K562 (cell line): ENCODE measurements at regions not wholly inside any gene's neighbourhood (a gene's known extent, or its start where the extent isn't known, plus 50 kb on each side); places are given as distances from the start of the nearest gene placed in this dataset.

Experiments used
- ATAC-seq: fragments of 200-7000 bp; cut with Tn5 transposase; 3 replicates; pipeline ENCODE4 v1.9.1; 2020; ENCODE audit warnings: moderate library complexity
- BruUV-seq: library from RNA; stranded (reverse); fragments of 400-500 nt; replicated peaks from 2 replicates; lab custom pipeline; 2021; lab: Mats Ljungman, UMichigan
- CTCF ChIA-PET: fragments of 300-600 bp; formaldehyde crosslinking; extraction: SDS; loops from one replicate; lab custom pipeline; 2021; ENCODE audit warnings: low intra/inter-chr PET ratio; lab: Yijun Ruan, JAX
- POLR2A ChIA-PET: fragments of 300-600, 350-650 bp; sonication (Branson Sonifier 250); formaldehyde crosslinking; extraction: SDS; loops from one replicate; lab custom pipeline; 2021; ENCODE audit warnings: antibody characterized with exemption, inconsistent platforms; lab: Yijun Ruan, JAX
- DNase-seq, 4 experiments: peaks; one replicate each; pipeline versions ENCODE4 v3.0.0 to v3.0.0-alpha.2; 2011 to 2018; ENCODE audit warnings: low spot score in 3 of 4, mixed read lengths in 3 of 4; ENCODE audit errors: extremely low read depth in 1 of 4
- FAIRE-seq: peaks from 2 replicates; lab custom pipeline; 2011; peaks lifted over from hg19 to GRCh38; lab: Jason Lieb, UNC
- H2AFZ ChIP-seq: 2 replicates; pipeline ENCODE4 v1.6.0; 2011; ENCODE audit warnings: low read depth, low read length, control low read depth, inconsistent platforms
- H3K27ac ChIP-seq: fragments of 200-600 bp; 3 replicates; pipeline ENCODE4 v1.8.0; 2011; ENCODE audit warnings: low read depth, mild to moderate bottlenecking, control low read depth, inconsistent platforms, low read length, moderate library complexity, mixed read lengths; ENCODE audit errors: extremely low read depth
- H3K27me3 ChIP-seq, 2 experiments: fragments of 300-600 bp in 1 of 2; 2 replicates in 1 of 2; 3 replicates in 1 of 2; pipeline versions ENCODE4 v1.6.0 to v1.8.0; 2011; ENCODE audit warnings: inconsistent platforms in 2 of 2, low read length in 2 of 2, mild to moderate bottlenecking in 1 of 2, mixed read lengths in 1 of 2, moderate library complexity in 1 of 2; ENCODE audit not compliant: control insufficient read depth in 2 of 2, insufficient read depth in 2 of 2
- H3K36me3 ChIP-seq: fragments of 300-600 bp; 3 replicates; pipeline ENCODE4 v1.8.0; 2011; ENCODE audit warnings: mild to moderate bottlenecking, low read length, inconsistent platforms; ENCODE audit not compliant: control insufficient read depth, insufficient read depth
- H3K4me1 ChIP-seq, 2 experiments: fragments of 200-600 bp in 1 of 2; replicated peaks in 1 of 2; 2 replicates in 1 of 2; 3 replicates in 1 of 2; pipeline versions ENCODE4 v1.5.1 to v1.8.0; 2011; ENCODE audit warnings: inconsistent platforms in 2 of 2, low read length in 2 of 2, mild to moderate bottlenecking in 1 of 2, mixed read lengths in 1 of 2, moderate library complexity in 1 of 2; ENCODE audit not compliant: control insufficient read depth in 2 of 2, insufficient read depth in 2 of 2
- H3K4me2 ChIP-seq: 2 replicates; pipeline ENCODE4 v1.6.1; 2011; ENCODE audit warnings: low read length, control low read depth, inconsistent platforms, mixed read lengths; ENCODE audit not compliant: insufficient read depth
- H3K4me3 ChIP-seq: fragments of 200-600 bp; sonication (generic), shearing (Covaris generic); 2 replicates; pipeline ENCODE4 v1.5.1; 2016; ENCODE audit warnings: control low read depth, inconsistent platforms
- H3K79me2 ChIP-seq: fragments of 200-600 bp; 3 replicates; pipeline ENCODE4 v1.8.0; 2011; ENCODE audit warnings: low read length, inconsistent platforms; ENCODE audit not compliant: control insufficient read depth, insufficient read depth
- H3K9ac ChIP-seq, 2 experiments: 2 replicates each; pipeline versions ENCODE4 v1.6.0 to v1.6.1; 2011; ENCODE audit warnings: low read depth in 2 of 2, low read length in 2 of 2, control low read depth in 1 of 2, inconsistent platforms in 1 of 2, mild to moderate bottlenecking in 1 of 2, mixed read lengths in 1 of 2; ENCODE audit not compliant: insufficient read depth in 1 of 2
- H3K9me1 ChIP-seq: one replicate; pipeline ENCODE4 v1.6.0; 2011; ENCODE audit warnings: inconsistent platforms, mild to moderate bottlenecking, low read length, moderate library complexity; ENCODE audit not compliant: control insufficient read depth, insufficient read depth
- H3K9me3 ChIP-seq: replicated peaks from 2 replicates; pipeline ENCODE4 v1.5.1; 2011; ENCODE audit warnings: low read depth, low read length, inconsistent platforms; ENCODE audit not compliant: control insufficient read depth, insufficient read depth
- H4K20me1 ChIP-seq: replicated peaks from 2 replicates; pipeline ENCODE4 v1.6.1; 2011; ENCODE audit warnings: low read length, inconsistent platforms, mixed read lengths; ENCODE audit not compliant: control insufficient read depth, insufficient read depth
- BCL6 ChIP-seq: fragments of 250-450 bp; sonication (Bioruptor Pico); IDR thresholded peaks from 2 replicates; pipeline ENCODE4 v1.4.0; 2020
- E2F4 ChIP-seq: sonication (generic); formaldehyde crosslinking; IDR thresholded peaks from 2 replicates; pipeline ENCODE4 v1.8.0; 2022; ENCODE audit warnings: mild to moderate bottlenecking, low read depth, missing genetic modification reagents
- HDAC2 ChIP-seq: fragments of 450-650 bp; IDR thresholded peaks from 2 replicates; pipeline ENCODE4 v1.6.1; 2016; ENCODE audit warnings: mild to moderate bottlenecking
- KDM4B ChIP-seq, 2 experiments: fragments of 450-650 bp in 1 of 2; sonication (generic) in 1 of 2; IDR thresholded peaks; 2 replicates each; pipeline ENCODE4 v1.6.1; 2016 to 2017; ENCODE audit warnings: borderline replicate concordance in 2 of 2, antibody characterized with exemption in 1 of 2, low read depth in 1 of 2, mild to moderate bottlenecking in 1 of 2
- PURB ChIP-seq: sonication (generic); formaldehyde crosslinking; IDR thresholded peaks from 2 replicates; pipeline ENCODE4 v1.9.0; 2021; ENCODE audit warnings: low read depth, mild to moderate bottlenecking, missing genetic modification reagents
- SNAPC5 ChIP-seq: fragments of 250-450 bp; sonication (Bioruptor Pico); IDR thresholded peaks from 2 replicates; pipeline ENCODE4 v1.8.0; 2021; ENCODE audit warnings: moderate library complexity, mild to moderate bottlenecking, inconsistent platforms
- TFE3 ChIP-seq: fragments of 450-650 bp; formaldehyde crosslinking; IDR thresholded peaks from 2 replicates; pipeline ENCODE4 v1.4.0; 2020; ENCODE audit warnings: mild to moderate bottlenecking, mixed read lengths
- ZBTB12 ChIP-seq: fragments of 250-450 bp; sonication (Bioruptor Pico); IDR thresholded peaks from 2 replicates; pipeline ENCODE4 v1.4.0; 2020
- ZNF224 ChIP-seq: sonication (generic); formaldehyde crosslinking; IDR thresholded peaks from 2 replicates; pipeline ENCODE4 v1.8.0; 2022; ENCODE audit warnings: mild to moderate bottlenecking, missing genetic modification reagents
- ZNF707 ChIP-seq: fragments of 250-450 bp; sonication (Bioruptor Pico); conservative IDR thresholded peaks from 2 replicates; pipeline ENCODE4 v1.8.0; 2022; ENCODE audit warnings: inconsistent platforms, mild to moderate bottlenecking, moderate library complexity
- ZNF766 ChIP-seq: fragments of 200-800 bp; sonication (Bioruptor generic); conservative IDR thresholded peaks from 2 replicates; pipeline ENCODE4 v1.6.1; 2016; ENCODE audit warnings: missing genetic modification characterization, missing compliant biosample characterization
- WGBS: fragments of 100-300 bp; shearing (Covaris generic); methylation state at CpG from one replicate; pipeline ENCODE4 v1.1.6; 2016; ENCODE audit warnings: low coverage, mixed read lengths; ENCODE audit not compliant: insufficient coverage; ENCODE audit errors: missing lambda C conversion rate; 5-methylcytosine and 5-hydroxymethylcytosine counted together
- in situ Hi-C: fragments of 300-500 bp; cut with MboI; formaldehyde crosslinking; loops from 4 replicates; pipeline ENCODE4 v1.15.0; 2018; ENCODE audit warnings: inconsistent platforms, mixed read lengths
- intact Hi-C: fragments of 100-400 bp; cut with micrococcal nuclease; formaldehyde crosslinking; loops from 2 replicates; pipeline ENCODE4 v1.14.2; 2022

GRCh38 chr17:72053449-72053848 is 67.4 kb upstream of the SOX9 start:
- intact Hi-C loops, result no loop called here
- H3K4me2 ChIP-seq, result no peak overlapping the region
- H2AFZ ChIP-seq, result no peak overlapping the region
- ATAC-seq, result no peak
- H3K4me1 ChIP-seq, result no peaks in the 10 kb centered on the region
- H4K20me1 ChIP-seq, result no peaks in the 10 kb centered on the region
- H3K79me2 ChIP-seq, result no peaks in the 10 kb centered on the region
- DNase-seq, result no peak
- no peak overlapping the region for H3K4me3 ChIP-seq
- FAIRE-seq, result no peak
- no peak for TF ChIP-seq ZBTB12 (CRISPR knock-in tag)
- no peaks in the 10 kb centered on the region for H3K36me3 ChIP-seq
- H3K9me1 ChIP-seq, result no peaks in the 10 kb centered on the region
- CTCF ChIA-PET, result no interaction called here
- 3% methylated on average over 7 of the region's 12 CpGs for WGBS
- no peaks in the 10 kb centered on the region for H3K27me3 ChIP-seq
- H3K27ac ChIP-seq, result no peak overlapping the region
- POLR2A ChIA-PET, result no interaction called here
- in situ Hi-C loops, result no loop called here
- H3K9me3 ChIP-seq, result no peaks in the 10 kb centered on the region
- no peak overlapping the region for H3K9ac ChIP-seq
- no TSS peak for BruUV-seq

- H3K4me2 ChIP-seq, result no peak overlapping the region
- intact Hi-C loops, result no loop called here
- no peak overlapping the region for H2AFZ ChIP-seq
- no peak overlapping the region for H3K9ac ChIP-seq
- H3K27me3 ChIP-seq, result no peaks in the 10 kb centered on the region
- FAIRE-seq (no peak), DNase-seq (no peak), ATAC-seq (no peak)
- CTCF ChIA-PET, result no interaction called here
- no peak overlapping the region for H3K27ac ChIP-seq
- H3K79me2 ChIP-seq, result no peaks in the 10 kb centered on the region
- no peak overlapping the region for H3K4me3 ChIP-seq
- no peaks in the 10 kb centered on the region for H4K20me1 ChIP-seq
- no peaks in the 10 kb centered on the region for H3K9me3 ChIP-seq
- in situ Hi-C loops, result no loop called here
- POLR2A ChIA-PET, result no interaction called here
- no peaks in the 10 kb centered on the region for H3K36me3 ChIP-seq
- WGBS, result 0% methylated on average over 4 of the region's 4 CpGs
- H3K4me1 ChIP-seq, result no peaks in the 10 kb centered on the region
- BruUV-seq, result no TSS peak
- H3K9me1 ChIP-seq, result no peaks in the 10 kb centered on the region
- TF ChIP-seq E2F4 (CRISPR knock-in tag), result no peak
- TF ChIP-seq ZNF766, result no peak
- TF ChIP-seq SNAPC5 (CRISPR knock-in tag), result no peak
- TF ChIP-seq KDM4B (IDR thresholded peaks at IDR 0.05; ENCODE audit: borderline replicate concordance in 2 of 2, low read depth in 1 of 2), result no peak
- TF ChIP-seq ZNF707, result no peak
- TF ChIP-seq PURB (CRISPR knock-in tag), result no peak
- TF ChIP-seq BCL6 (CRISPR knock-in tag), result no peak
- no peak for TF ChIP-seq TFE3 (CRISPR knock-in tag)
- TF ChIP-seq HDAC2, result no peak
- TF ChIP-seq ZNF224, result no peak
- TF ChIP-seq, all 486 proteins: peak for 0
These were observed 64.7 kb upstream of the SOX9 start for GRCh38 chr17:72056155-72056554.
